H9 (cell line): ENCODE measurements at regions not wholly inside any gene's neighbourhood (a gene's known extent, or its start where the extent isn't known, plus 50 kb on each side); places are given as distances from the start of the nearest gene placed in this dataset.

Source experiments
- DNase-seq: peaks from one replicate; pipeline ENCODE4 v3.0.0-alpha.2; 2017
- H2AFZ ChIP-seq: one replicate; pipeline ENCODE4 v1.6.1; 2013; ENCODE audit warnings: mild to moderate bottlenecking, low read length, control low read depth, moderate library complexity
- H2AK5ac ChIP-seq: 2 replicates; pipeline ENCODE4 v1.6.1; 2013; ENCODE audit warnings: low read length, control low read depth, mixed read lengths; ENCODE audit not compliant: insufficient read length
- H2BK120ac ChIP-seq: one replicate; pipeline ENCODE4 v1.6.1; 2013; ENCODE audit warnings: low read depth, mild to moderate bottlenecking, low read length, control low read depth, inconsistent platforms; ENCODE audit not compliant: poor library complexity, severe bottlenecking
- H2BK12ac ChIP-seq: 2 replicates; pipeline ENCODE4 v1.6.1; 2013; ENCODE audit warnings: low read length, control low read depth, mixed read lengths, low read depth; ENCODE audit not compliant: insufficient read length
- H2BK15ac ChIP-seq: 2 replicates; pipeline ENCODE4 v1.6.1; 2013; ENCODE audit warnings: low read depth, low read length, control low read depth
- H2BK20ac ChIP-seq: one replicate; pipeline ENCODE4 v1.6.1; 2013; ENCODE audit warnings: low read depth, mild to moderate bottlenecking, low read length, control low read depth, inconsistent platforms; ENCODE audit not compliant: poor library complexity, severe bottlenecking
- H2BK5ac ChIP-seq: 2 replicates; pipeline ENCODE4 v1.6.1; 2013; ENCODE audit warnings: low read length, control low read depth, mixed read lengths; ENCODE audit not compliant: insufficient read length
- H3K14ac ChIP-seq: 2 replicates; pipeline ENCODE4 v1.6.1; 2013; ENCODE audit warnings: low read length, control low read depth; ENCODE audit not compliant: insufficient read depth
- H3K18ac ChIP-seq: 2 replicates; pipeline ENCODE4 v1.6.1; 2013; ENCODE audit warnings: low read depth, mild to moderate bottlenecking, mixed read lengths, low read length, control low read depth; ENCODE audit not compliant: insufficient read length
- H3K23ac ChIP-seq: 2 replicates; pipeline ENCODE4 v1.6.1; 2013; ENCODE audit warnings: low read length, control low read depth, mixed read lengths, low read depth; ENCODE audit not compliant: insufficient read length
- H3K23me2 ChIP-seq: 2 replicates; pipeline ENCODE4 v1.6.1; 2013; ENCODE audit warnings: low read depth, mild to moderate bottlenecking, mixed read lengths, low read length, control low read depth; ENCODE audit not compliant: insufficient read length, poor library complexity, severe bottlenecking
- H3K27ac ChIP-seq: 2 replicates; pipeline ENCODE4 v1.5.1; 2013; ENCODE audit warnings: low read length, control low read depth, mixed read lengths, low read depth; ENCODE audit not compliant: insufficient read length
- H3K27me3 ChIP-seq: 2 replicates; pipeline ENCODE4 v1.6.1; 2013; ENCODE audit warnings: low read length, control low read depth, inconsistent platforms; ENCODE audit not compliant: insufficient read depth
- H3K4ac ChIP-seq: 2 replicates; pipeline ENCODE4 v1.6.1; 2013; ENCODE audit warnings: low read depth, mild to moderate bottlenecking, control low read depth, inconsistent platforms, low read length, moderate library complexity
- H3K4me1 ChIP-seq: 2 replicates; pipeline ENCODE4 v1.6.1; 2013; ENCODE audit warnings: low read length, control low read depth, inconsistent platforms; ENCODE audit not compliant: insufficient read depth
- H3K4me2 ChIP-seq: 2 replicates; pipeline ENCODE4 v1.6.1; 2013; ENCODE audit warnings: low read length, control low read depth, mixed read lengths; ENCODE audit not compliant: insufficient read length, insufficient read depth
- H3K56ac ChIP-seq: 2 replicates; pipeline ENCODE4 v1.6.1; 2013; ENCODE audit warnings: low read depth, mild to moderate bottlenecking, mixed read lengths, low read length, control low read depth; ENCODE audit not compliant: insufficient read length
- H3K79me1 ChIP-seq: 2 replicates; pipeline ENCODE4 v1.6.1; 2013; ENCODE audit warnings: low read depth, mild to moderate bottlenecking, moderate library complexity, low read length, control low read depth, inconsistent platforms; ENCODE audit not compliant: insufficient read depth, poor library complexity, severe bottlenecking
- H3K79me2 ChIP-seq: 2 replicates; pipeline ENCODE4 v1.6.1; 2013; ENCODE audit warnings: low read length, control low read depth, inconsistent platforms; ENCODE audit not compliant: insufficient read depth
- H3K9ac ChIP-seq: 2 replicates; pipeline ENCODE4 v1.6.1; 2013; ENCODE audit warnings: low read length, control low read depth, mixed read lengths; ENCODE audit not compliant: insufficient read length; ENCODE audit errors: extremely low read depth
- H3K9me3 ChIP-seq: one replicate; pipeline ENCODE4 v1.6.1; 2013; ENCODE audit warnings: low read depth, low read length, inconsistent platforms; ENCODE audit not compliant: control insufficient read depth
- H3T11ph ChIP-seq: one replicate; pipeline ENCODE4 v1.6.1; 2013; ENCODE audit warnings: mild to moderate bottlenecking, low read length, control low read depth, inconsistent platforms
- H4K20me1 ChIP-seq: one replicate; pipeline ENCODE4 v1.6.1; 2013; ENCODE audit not compliant: control insufficient read depth, insufficient read length, insufficient read depth
- H4K5ac ChIP-seq: 2 replicates; pipeline ENCODE4 v1.6.1; 2013; ENCODE audit warnings: low read depth, mild to moderate bottlenecking, mixed read lengths, low read length, control low read depth; ENCODE audit not compliant: insufficient read length
- H4K8ac ChIP-seq: replicated peaks from 2 replicates; pipeline ENCODE4 v1.6.1; 2013; ENCODE audit warnings: low read length, control low read depth, mixed read lengths, low read depth; ENCODE audit not compliant: insufficient read length
- H4K91ac ChIP-seq: 2 replicates; pipeline ENCODE4 v1.6.1; 2013; ENCODE audit warnings: low read depth, mild to moderate bottlenecking, moderate library complexity, mixed read lengths, low read length, control low read depth; ENCODE audit not compliant: insufficient read length
- H3K27ac Mint-ChIP-seq, 3 experiments: 2 replicates in 2 of 3; 3 replicates in 1 of 3; pipeline ENCODE4 v1.8.0; 2020 to 2021; ENCODE audit warnings: mixed read lengths in 3 of 3, mild to moderate bottlenecking in 1 of 3, moderate library complexity in 1 of 3
- H3K27me3 Mint-ChIP-seq: 2 replicates; pipeline ENCODE4 v1.8.0; 2021; ENCODE audit warnings: low read depth, mild to moderate bottlenecking, moderate library complexity, mixed read lengths
- H3K36me3 Mint-ChIP-seq, 3 experiments: 2 replicates in 2 of 3; 3 replicates in 1 of 3; pipeline ENCODE4 v1.8.0; 2020 to 2021; ENCODE audit warnings: low read depth in 3 of 3, mixed read lengths in 3 of 3; ENCODE audit not compliant: insufficient read depth in 1 of 3
- H3K4me1 Mint-ChIP-seq, 2 experiments: 2 replicates each; pipeline ENCODE4 v1.8.0; 2020; ENCODE audit warnings: mixed read lengths in 2 of 2
- H3K4me3 Mint-ChIP-seq, 2 experiments: 2 replicates in 1 of 2; 3 replicates in 1 of 2; pipeline ENCODE4 v1.8.0; 2020 to 2021; ENCODE audit warnings: mild to moderate bottlenecking in 2 of 2, mixed read lengths in 2 of 2, moderate library complexity in 1 of 2
- H3K9me3 Mint-ChIP-seq, 2 experiments: 2 replicates in 1 of 2; 3 replicates in 1 of 2; pipeline ENCODE4 v1.8.0; 2020; ENCODE audit warnings: mild to moderate bottlenecking in 2 of 2, mixed read lengths in 2 of 2, moderate library complexity in 1 of 2
- WGBS: extraction: QIAGEN DNeasy Blood & Tissue Kit; methylation state at CpG from one replicate; pipeline ENCODE4 v1.1.7; 2013; ENCODE audit warnings: missing lambda C conversion rate, low lambda C conversion rate, mixed read lengths; ENCODE audit not compliant: insufficient read length; ENCODE audit errors: extremely low coverage; 5-methylcytosine and 5-hydroxymethylcytosine counted together
- TF ChIP-seq, protein P1 (sequence below): fragments of 200-600 bp; sonication (generic); conservative IDR thresholded peaks from 3 replicates; pipeline ENCODE4 v1.8.0; 2021; ENCODE audit warnings: antibody characterized with exemption, mild to moderate bottlenecking

- Histone ChIP-seq H3K18ac (no peak overlapping the region), H3K79me1 (no peaks in the 10 kb centered on the region), H2BK120ac (no peak overlapping the region), H2BK20ac (no peak overlapping the region), H3K27me3 (no peaks in the 10 kb centered on the region), H2BK5ac (no peak overlapping the region), H2BK12ac (no peak overlapping the region), H3T11ph (no peak overlapping the region), H3K9me3 (no peaks in the 10 kb centered on the region), H3K23me2 (no peaks in the 10 kb centered on the region), H2AFZ (no peak overlapping the region), H2AK5ac (no peak overlapping the region), H3K27ac (no peak overlapping the region), H3K56ac (no peak overlapping the region), H3K9ac (no peak overlapping the region), H2BK15ac (no peak overlapping the region), H3K4me1 (no peaks in the 10 kb centered on the region), H4K8ac (no peak overlapping the region), H4K5ac (no peak overlapping the region), H3K4ac (no peak overlapping the region), H3K79me2 (no peaks in the 10 kb centered on the region), H4K20me1 (no peaks in the 10 kb centered on the region), H3K23ac (no peak overlapping the region), H3K4me2 (no peak overlapping the region), H3K14ac (no peak overlapping the region), H4K91ac (no peak overlapping the region)
- Mint-ChIP-seq H3K27me3 (no peaks in the 10 kb centered on the region), H3K36me3 (peaks cover 0 to 3% (median 0%) of the 10 kb centered on the region in 3 experiments; a peak in 1 of 7 replicates), H3K4me3 (no peak overlapping the region), H3K9me3 (peaks cover 0 to 2% of the 10 kb centered on the region in 2 experiments; a peak in 2 of 5 replicates), H3K4me1 (peaks cover 2 to 3% of the 10 kb centered on the region in 2 experiments; a peak in 1 of 4 replicates), H3K27ac (no peak overlapping the region)
- no CpG with 5 or more reads among the region's 5 CpGs for WGBS
- no peak for DNase-seq
- TF ChIP-seq, protein P1, sequence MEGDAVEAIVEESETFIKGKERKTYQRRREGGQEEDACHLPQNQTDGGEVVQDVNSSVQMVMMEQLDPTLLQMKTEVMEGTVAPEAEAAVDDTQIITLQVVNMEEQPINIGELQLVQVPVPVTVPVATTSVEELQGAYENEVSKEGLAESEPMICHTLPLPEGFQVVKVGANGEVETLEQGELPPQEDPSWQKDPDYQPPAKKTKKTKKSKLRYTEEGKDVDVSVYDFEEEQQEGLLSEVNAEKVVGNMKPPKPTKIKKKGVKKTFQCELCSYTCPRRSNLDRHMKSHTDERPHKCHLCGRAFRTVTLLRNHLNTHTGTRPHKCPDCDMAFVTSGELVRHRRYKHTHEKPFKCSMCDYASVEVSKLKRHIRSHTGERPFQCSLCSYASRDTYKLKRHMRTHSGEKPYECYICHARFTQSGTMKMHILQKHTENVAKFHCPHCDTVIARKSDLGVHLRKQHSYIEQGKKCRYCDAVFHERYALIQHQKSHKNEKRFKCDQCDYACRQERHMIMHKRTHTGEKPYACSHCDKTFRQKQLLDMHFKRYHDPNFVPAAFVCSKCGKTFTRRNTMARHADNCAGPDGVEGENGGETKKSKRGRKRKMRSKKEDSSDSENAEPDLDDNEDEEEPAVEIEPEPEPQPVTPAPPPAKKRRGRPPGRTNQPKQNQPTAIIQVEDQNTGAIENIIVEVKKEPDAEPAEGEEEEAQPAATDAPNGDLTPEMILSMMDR = no peak
These were observed 113.3 kb upstream of the RAD23B start for GRCh38 chr9:107169796-107170195.
